K562 (cell line): ENCODE measurements at regions not wholly inside any gene's neighbourhood (a gene's known extent, or its start where the extent isn't known, plus 50 kb on each side); places are given as distances from the start of the nearest gene placed in this dataset.

Experiments
- ATAC-seq: fragments of 200-7000 bp; cut with Tn5 transposase; 3 replicates; pipeline ENCODE4 v1.9.1; 2020; ENCODE audit warnings: moderate library complexity
- BruUV-seq: library from RNA; stranded (reverse); fragments of 400-500 nt; replicated peaks from 2 replicates; lab custom pipeline; 2021; lab: Mats Ljungman, UMichigan
- CTCF ChIA-PET: fragments of 300-600 bp; formaldehyde crosslinking; extraction: SDS; loops from one replicate; lab custom pipeline; 2021; ENCODE audit warnings: low intra/inter-chr PET ratio; lab: Yijun Ruan, JAX
- POLR2A ChIA-PET: fragments of 300-600, 350-650 bp; sonication (Branson Sonifier 250); formaldehyde crosslinking; extraction: SDS; loops from one replicate; lab custom pipeline; 2021; ENCODE audit warnings: antibody characterized with exemption, inconsistent platforms; lab: Yijun Ruan, JAX
- DNase-seq, 4 experiments: peaks; one replicate each; pipeline versions ENCODE4 v3.0.0 to v3.0.0-alpha.2; 2011 to 2018; ENCODE audit warnings: low spot score in 3 of 4, mixed read lengths in 3 of 4; ENCODE audit errors: extremely low read depth in 1 of 4
- FAIRE-seq: peaks from 2 replicates; lab custom pipeline; 2011; peaks lifted over from hg19 to GRCh38; lab: Jason Lieb, UNC
- H2AFZ ChIP-seq: 2 replicates; pipeline ENCODE4 v1.6.0; 2011; ENCODE audit warnings: low read depth, low read length, control low read depth, inconsistent platforms
- H3K27ac ChIP-seq: fragments of 200-600 bp; 3 replicates; pipeline ENCODE4 v1.8.0; 2011; ENCODE audit warnings: low read depth, mild to moderate bottlenecking, control low read depth, inconsistent platforms, low read length, moderate library complexity, mixed read lengths; ENCODE audit errors: extremely low read depth
- H3K27me3 ChIP-seq, 2 experiments: fragments of 300-600 bp in 1 of 2; 2 replicates in 1 of 2; 3 replicates in 1 of 2; pipeline versions ENCODE4 v1.6.0 to v1.8.0; 2011; ENCODE audit warnings: inconsistent platforms in 2 of 2, low read length in 2 of 2, mild to moderate bottlenecking in 1 of 2, mixed read lengths in 1 of 2, moderate library complexity in 1 of 2; ENCODE audit not compliant: control insufficient read depth in 2 of 2, insufficient read depth in 2 of 2
- H3K36me3 ChIP-seq: fragments of 300-600 bp; 3 replicates; pipeline ENCODE4 v1.8.0; 2011; ENCODE audit warnings: mild to moderate bottlenecking, low read length, inconsistent platforms; ENCODE audit not compliant: control insufficient read depth, insufficient read depth
- H3K4me1 ChIP-seq, 2 experiments: fragments of 200-600 bp in 1 of 2; replicated peaks in 1 of 2; 2 replicates in 1 of 2; 3 replicates in 1 of 2; pipeline versions ENCODE4 v1.5.1 to v1.8.0; 2011; ENCODE audit warnings: inconsistent platforms in 2 of 2, low read length in 2 of 2, mild to moderate bottlenecking in 1 of 2, mixed read lengths in 1 of 2, moderate library complexity in 1 of 2; ENCODE audit not compliant: control insufficient read depth in 2 of 2, insufficient read depth in 2 of 2
- H3K4me2 ChIP-seq: 2 replicates; pipeline ENCODE4 v1.6.1; 2011; ENCODE audit warnings: low read length, control low read depth, inconsistent platforms, mixed read lengths; ENCODE audit not compliant: insufficient read depth
- H3K4me3 ChIP-seq: fragments of 200-600 bp; sonication (generic), shearing (Covaris generic); 2 replicates; pipeline ENCODE4 v1.5.1; 2016; ENCODE audit warnings: control low read depth, inconsistent platforms
- H3K79me2 ChIP-seq: fragments of 200-600 bp; 3 replicates; pipeline ENCODE4 v1.8.0; 2011; ENCODE audit warnings: low read length, inconsistent platforms; ENCODE audit not compliant: control insufficient read depth, insufficient read depth
- H3K9ac ChIP-seq, 2 experiments: 2 replicates each; pipeline versions ENCODE4 v1.6.0 to v1.6.1; 2011; ENCODE audit warnings: low read depth in 2 of 2, low read length in 2 of 2, control low read depth in 1 of 2, inconsistent platforms in 1 of 2, mild to moderate bottlenecking in 1 of 2, mixed read lengths in 1 of 2; ENCODE audit not compliant: insufficient read depth in 1 of 2
- H3K9me1 ChIP-seq: one replicate; pipeline ENCODE4 v1.6.0; 2011; ENCODE audit warnings: inconsistent platforms, mild to moderate bottlenecking, low read length, moderate library complexity; ENCODE audit not compliant: control insufficient read depth, insufficient read depth
- H3K9me3 ChIP-seq: replicated peaks from 2 replicates; pipeline ENCODE4 v1.5.1; 2011; ENCODE audit warnings: low read depth, low read length, inconsistent platforms; ENCODE audit not compliant: control insufficient read depth, insufficient read depth
- H4K20me1 ChIP-seq: replicated peaks from 2 replicates; pipeline ENCODE4 v1.6.1; 2011; ENCODE audit warnings: low read length, inconsistent platforms, mixed read lengths; ENCODE audit not compliant: control insufficient read depth, insufficient read depth
- CBX3 ChIP-seq, 2 experiments: IDR thresholded peaks; 1 replicate in 1 of 2; 2 replicates in 1 of 2; pipeline ENCODE4 v1.6.1; 2012; ENCODE audit warnings: inconsistent platforms in 2 of 2, low read length in 2 of 2, borderline replicate concordance in 1 of 2, control low read depth in 1 of 2
- EHMT2 ChIP-seq: fragments of 450-650 bp; IDR thresholded peaks from 2 replicates; pipeline ENCODE4 v1.6.1; 2018; ENCODE audit warnings: antibody characterized with exemption
- PCBP2 ChIP-seq: fragments of 200-400 bp; formaldehyde crosslinking; IDR thresholded peaks from 2 replicates; pipeline ENCODE4 v1.6.1; 2018; ENCODE audit warnings: low read length, low read depth, mild to moderate bottlenecking, moderate library complexity; ENCODE audit not compliant: poor library complexity, severe bottlenecking
- PTBP1 ChIP-seq: fragments of 200-400 bp; formaldehyde crosslinking; IDR thresholded peaks from 2 replicates; pipeline ENCODE4 v1.6.1; 2017; ENCODE audit warnings: low read depth, low read length
- WGBS: fragments of 100-300 bp; shearing (Covaris generic); methylation state at CpG from one replicate; pipeline ENCODE4 v1.1.6; 2016; ENCODE audit warnings: low coverage, mixed read lengths; ENCODE audit not compliant: insufficient coverage; ENCODE audit errors: missing lambda C conversion rate; 5-methylcytosine and 5-hydroxymethylcytosine counted together
- in situ Hi-C: fragments of 300-500 bp; cut with MboI; formaldehyde crosslinking; loops from 4 replicates; pipeline ENCODE4 v1.15.0; 2018; ENCODE audit warnings: inconsistent platforms, mixed read lengths
- intact Hi-C: fragments of 100-400 bp; cut with micrococcal nuclease; formaldehyde crosslinking; loops from 2 replicates; pipeline ENCODE4 v1.14.2; 2022
- TF ChIP-seq, protein P1 (sequence below), 2 experiments: fragments of 450-650 bp; IDR thresholded peaks; 2 replicates each; pipeline ENCODE4 v1.6.1; 2016

DNA sequence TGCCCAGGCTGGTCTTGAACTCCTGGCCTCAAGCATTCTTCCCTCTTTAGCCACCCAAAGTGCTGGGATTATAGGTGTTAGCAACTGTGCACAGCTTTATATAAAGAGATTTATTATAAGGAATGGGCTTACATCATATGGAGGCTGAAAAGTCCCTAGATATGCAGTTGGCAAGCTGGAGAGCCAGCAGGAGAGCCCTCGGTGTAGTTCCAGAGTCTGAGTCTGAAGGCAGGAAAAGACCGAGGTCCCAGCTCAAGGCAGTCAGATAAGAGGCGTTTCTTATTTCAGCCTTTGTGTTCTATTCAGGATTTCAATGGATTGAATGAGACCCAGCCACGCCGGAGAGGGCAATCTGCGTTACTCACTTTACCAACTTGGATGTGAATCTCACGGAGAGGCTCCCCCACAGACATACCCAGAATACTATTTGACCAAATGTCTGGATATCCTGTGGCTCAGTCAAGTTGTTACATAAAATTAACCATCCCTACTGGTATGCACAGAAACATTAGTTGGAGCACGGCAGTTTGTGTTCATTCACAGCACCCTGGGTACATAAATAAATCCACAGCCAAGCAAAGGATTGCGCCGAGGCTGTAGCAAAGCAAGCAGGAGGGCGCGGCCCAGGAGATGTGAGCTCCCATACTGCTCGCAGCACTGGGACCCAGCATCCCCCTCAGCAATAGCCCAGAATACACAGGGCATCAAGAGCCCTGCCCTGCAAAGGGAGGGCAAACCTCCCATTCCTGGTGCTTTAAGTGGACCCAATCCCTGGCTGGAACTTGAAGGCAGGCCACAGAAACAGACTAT is 158.4 kb upstream of the ZNF32 start:
- intact Hi-C loops, result no loop called here
- H3K79me2 ChIP-seq, result no peaks in the 10 kb centered on the region
- TF ChIP-seq PCBP2 (no peak), PTBP1 (no peak), EHMT2 (no peak), CBX3 (IDR thresholded peaks at IDR 0.05; ENCODE audit: borderline replicate concordance in 1 of 2, low read length in 2 of 2) (no peak)
- TF ChIP-seq, protein P1, sequence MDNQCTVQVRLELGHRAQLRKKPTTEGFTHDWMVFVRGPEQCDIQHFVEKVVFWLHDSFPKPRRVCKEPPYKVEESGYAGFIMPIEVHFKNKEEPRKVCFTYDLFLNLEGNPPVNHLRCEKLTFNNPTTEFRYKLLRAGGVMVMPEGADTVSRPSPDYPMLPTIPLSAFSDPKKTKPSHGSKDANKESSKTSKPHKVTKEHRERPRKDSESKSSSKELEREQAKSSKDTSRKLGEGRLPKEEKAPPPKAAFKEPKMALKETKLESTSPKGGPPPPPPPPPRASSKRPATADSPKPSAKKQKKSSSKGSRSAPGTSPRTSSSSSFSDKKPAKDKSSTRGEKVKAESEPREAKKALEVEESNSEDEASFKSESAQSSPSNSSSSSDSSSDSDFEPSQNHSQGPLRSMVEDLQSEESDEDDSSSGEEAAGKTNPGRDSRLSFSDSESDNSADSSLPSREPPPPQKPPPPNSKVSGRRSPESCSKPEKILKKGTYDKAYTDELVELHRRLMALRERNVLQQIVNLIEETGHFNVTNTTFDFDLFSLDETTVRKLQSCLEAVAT (IDR thresholded peaks at IDR 0.05), result no peak
- TF ChIP-seq, all 486 proteins: peak for 0
- Histone ChIP-seq H3K9me1 (no peaks in the 10 kb centered on the region), H3K27ac (no peak overlapping the region), H3K4me3 (no peak overlapping the region), H3K9me3 (no peaks in the 10 kb centered on the region), H3K9ac (no peak overlapping the region), H4K20me1 (no peaks in the 10 kb centered on the region), H2AFZ (no peak overlapping the region), H3K36me3 (no peaks in the 10 kb centered on the region), H3K27me3 (peaks cover 0 to 8% of the 10 kb centered on the region in 2 experiments; a peak in 1 of 5 replicates), H3K4me2 (no peak overlapping the region), H3K4me1 (no peaks in the 10 kb centered on the region)
- no peak; the same call in 2 of the 3 replicates for ATAC-seq
- ChIA-PET CTCF (no interaction called here), POLR2A (interaction anchor here (0.7 kb wide), 1 partner anchor 19 kb away, joined by 3 read pairs; no protein-coding TSS in a partner anchor)
- no TSS peak for BruUV-seq
- no peak for FAIRE-seq
- WGBS, result 0% methylated on average over 13 of the region's 13 CpGs
- in situ Hi-C loops, result no loop called here
- DNase-seq, result no peak
